OCI-M1 (cell line): ENCODE measurements at regions not wholly inside any gene's neighbourhood (a gene's known extent, or its start where the extent isn't known, plus 50 kb on each side); places are given as distances from the start of the nearest gene placed in this dataset.
"Not testable (repeated sequence)": the region's sequence is repeated elsewhere in the genome, so short reads cannot be mapped to it uniquely, and the experiment has no call there.

Source experiments
- DNase-seq: peaks from one replicate; lab custom pipeline; 2025; lab: John Stamatoyannopoulos, UW

DNA sequence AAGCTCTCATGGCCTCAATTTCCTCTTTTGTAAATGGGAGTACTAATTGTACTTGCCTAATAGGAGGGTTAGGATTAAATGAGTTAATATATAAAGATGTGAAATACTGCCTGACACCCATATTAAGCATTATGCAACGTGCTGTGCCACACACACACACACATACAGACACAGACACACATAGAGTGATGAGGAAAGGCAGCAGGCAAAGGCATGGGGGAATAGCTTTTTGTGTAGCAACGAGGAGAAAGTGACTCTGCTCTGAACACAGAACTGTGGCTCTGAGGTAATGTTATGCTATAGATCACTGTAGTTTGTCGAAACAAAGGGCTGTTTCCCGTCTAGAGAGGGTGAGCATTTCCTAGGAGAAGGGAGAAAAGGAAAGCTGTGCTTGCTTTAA is 233.3 kb upstream of the SLCO3A1 start:
- DNase-seq = no peak

DNA sequence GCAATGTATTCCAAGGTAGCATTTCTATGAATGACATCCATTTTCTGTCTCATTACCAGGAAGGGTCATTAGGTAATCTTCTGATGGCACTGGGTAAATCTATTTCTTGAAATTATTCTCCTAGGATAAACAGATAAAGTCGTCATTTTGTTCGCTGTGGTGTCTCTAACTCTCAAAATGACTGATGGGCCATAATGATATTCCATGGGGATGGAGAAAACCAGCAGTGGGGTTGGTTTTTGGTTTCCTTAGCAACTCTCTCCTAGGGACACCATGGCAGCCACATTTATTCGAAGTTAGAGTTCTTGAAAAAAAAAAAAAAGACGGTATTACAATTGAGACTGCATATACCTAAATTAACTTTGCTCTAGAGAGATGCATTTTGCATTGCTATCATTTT is 231.3 kb upstream of the SLCO3A1 start:
- no peak for DNase-seq

DNA sequence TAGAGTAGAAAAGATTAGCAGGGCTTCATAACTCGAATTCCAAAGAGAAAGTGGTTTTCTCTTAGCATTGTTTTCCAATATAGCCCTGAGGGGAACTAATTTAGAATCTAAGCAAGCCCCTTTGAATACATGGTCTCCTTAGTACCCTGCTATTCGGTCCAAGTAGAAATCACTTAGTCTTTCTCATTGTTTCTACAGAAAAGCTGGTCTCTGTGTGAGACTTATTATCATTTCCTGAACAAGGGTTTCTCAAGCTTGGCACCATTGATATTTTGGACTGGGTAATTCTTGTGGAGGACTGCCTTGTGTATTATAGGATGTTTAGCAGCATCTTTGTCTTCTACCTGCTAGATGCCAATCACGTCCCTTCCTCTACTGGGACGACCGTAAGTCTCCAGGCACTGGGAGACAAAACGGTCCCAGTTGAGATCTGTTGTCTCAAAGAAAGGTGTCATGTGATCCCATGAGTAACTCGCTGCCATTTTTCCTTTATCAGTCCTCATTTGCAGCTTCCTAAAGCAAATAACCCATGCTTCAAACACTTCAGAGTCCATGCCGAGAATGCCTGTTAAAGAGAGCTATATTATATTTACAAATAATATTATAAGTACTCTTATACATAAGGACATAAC is 230.7 kb upstream of the SLCO3A1 start:
- no peak for DNase-seq

DNA sequence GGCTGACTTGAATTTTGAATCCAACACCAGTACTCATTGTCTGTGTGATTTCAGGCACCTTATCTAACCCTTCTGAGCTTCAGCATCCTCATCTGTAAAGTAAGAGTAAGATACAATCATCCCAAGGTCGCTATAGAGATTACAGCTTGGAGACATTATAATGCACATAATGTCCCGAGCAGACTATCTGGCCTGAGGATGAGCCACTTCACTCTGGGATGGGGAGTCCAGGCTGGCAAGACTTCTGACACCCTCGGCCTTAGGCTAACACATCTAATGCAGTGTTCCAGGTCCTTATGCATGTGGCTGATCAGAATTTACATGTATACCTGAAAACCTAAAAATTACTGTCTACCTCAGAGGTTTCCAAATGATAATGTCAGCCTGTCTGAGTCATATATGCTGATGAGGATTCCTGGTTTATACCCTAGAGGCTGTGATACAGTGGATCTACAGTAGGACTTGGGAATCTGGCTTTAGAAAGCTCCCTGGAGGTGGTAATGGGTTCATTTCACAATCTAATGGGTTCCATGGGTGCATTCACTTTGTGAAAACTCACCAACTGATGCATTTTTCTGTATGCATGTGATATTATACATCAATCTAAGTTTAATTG is 229.0 kb upstream of the SLCO3A1 start:
- no peak for DNase-seq

DNA sequence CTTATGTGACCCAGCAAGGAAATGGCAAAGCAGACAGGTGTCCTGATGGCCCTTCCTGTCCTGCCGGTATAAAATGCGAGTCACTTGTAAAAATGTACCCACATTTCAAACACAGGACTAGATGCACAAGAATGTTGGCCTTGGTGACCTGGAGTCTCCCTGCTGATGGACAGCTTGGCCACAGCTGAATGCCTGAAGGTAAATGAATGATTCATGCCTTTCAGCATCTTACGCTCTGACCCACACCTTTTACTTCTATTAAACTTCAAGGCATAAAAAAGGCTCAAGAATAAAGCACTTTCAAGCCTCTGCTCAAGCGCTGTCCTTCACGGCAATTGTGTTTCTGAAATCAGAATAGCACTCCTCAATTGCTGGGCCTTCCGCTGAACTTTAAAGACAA is 228.0 kb upstream of the SLCO3A1 start:
- no peak for DNase-seq

DNA sequence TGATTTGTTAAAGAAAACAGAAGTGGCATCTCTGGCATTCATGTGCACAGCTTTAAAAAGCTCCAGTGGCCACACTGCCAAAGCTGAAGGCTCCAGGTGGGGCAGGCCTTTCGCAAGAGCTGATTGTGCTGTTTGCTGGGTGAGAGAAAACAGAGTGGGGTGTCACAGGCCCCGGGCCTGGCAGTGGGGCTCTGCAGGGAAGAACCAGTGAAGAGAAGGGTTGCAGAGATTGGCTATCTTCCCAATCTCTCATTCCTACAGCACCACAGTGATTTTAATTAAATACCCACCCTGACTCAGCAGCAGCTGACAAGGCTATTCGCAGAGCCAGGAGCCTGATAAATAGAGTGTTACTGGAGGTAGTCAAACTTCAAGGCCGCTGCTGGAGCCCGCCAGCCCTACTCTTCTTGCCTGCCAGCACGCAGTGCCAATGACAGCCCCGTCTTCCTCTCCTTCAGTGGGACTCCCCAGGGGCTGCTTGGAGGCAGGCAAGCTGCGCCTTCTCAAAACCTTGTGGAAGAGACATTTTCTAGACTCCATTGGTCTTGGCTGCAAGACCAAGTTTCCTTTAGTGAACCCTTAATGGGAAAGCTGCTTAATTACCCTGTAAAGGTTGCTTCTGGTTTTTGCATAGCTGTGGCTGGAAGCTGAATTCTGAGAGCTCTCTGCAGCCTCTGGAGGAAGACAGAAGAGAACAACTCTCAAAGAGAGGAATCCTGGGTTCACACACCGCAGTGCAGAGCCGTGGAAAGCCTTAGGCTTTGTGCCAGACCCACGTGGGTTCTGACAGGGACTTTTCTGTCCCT is 225.8 kb upstream of the SLCO3A1 start:
- no peak for DNase-seq

DNA sequence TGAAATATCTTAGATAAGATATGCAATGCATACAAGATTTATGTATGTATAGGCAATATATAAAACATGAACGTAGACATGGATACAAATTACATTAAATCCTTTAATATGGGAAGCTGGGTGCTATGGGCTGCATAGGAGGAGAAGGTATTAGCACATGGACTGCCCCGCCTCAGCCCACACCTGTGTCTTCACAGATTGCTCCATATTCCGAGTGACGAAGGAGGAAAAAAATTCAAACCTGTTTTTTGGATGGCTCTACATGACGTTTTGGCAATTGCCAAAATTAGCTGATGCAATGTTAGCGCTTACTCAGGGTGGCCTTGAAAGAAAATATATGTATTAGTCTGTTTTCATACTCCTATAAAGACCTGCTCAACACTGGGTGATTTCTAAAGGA is 223.4 kb upstream of the SLCO3A1 start:
- DNase-seq = no peak

DNA sequence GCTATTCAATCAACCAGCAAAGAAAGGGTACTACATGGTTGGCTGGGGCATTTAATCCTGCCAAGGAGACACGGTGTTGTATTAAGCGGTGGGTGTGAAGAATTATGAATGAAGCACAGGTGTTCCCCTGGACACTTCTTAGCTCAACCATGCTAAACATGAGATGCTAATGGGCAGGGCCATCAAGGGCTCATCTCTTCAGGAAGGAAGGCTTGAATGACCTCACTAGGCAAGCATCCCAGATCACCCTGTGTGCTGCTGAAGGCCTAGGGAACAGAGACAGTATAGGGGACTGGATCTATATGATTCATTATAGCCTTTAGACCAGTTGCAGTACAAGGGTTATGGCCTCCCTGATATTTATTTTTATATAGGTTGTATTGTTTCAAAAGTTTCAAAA is 221.3 kb upstream of the SLCO3A1 start:
- DNase-seq = no peak

DNA sequence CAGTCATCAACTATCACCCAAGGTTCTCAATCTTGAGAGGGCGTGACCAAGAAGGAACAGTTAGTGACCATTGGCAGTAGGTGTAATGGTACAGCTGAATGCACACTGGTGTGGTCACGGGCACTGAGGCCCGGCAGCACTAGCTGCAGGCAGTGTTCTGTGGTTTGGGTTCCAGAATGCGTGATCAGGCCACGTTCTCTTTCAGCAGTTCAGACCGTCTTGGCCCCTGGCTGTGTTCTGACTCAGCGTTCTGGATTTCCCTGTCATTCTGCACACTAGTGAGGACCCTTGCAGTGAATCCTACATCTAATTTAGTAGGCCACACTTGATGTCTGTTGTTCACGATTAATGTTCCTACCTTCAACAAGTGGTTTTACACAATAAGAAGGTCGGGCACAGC is 220.5 kb upstream of the SLCO3A1 start:
- peak; percentile 12 for DNase-seq

DNA sequence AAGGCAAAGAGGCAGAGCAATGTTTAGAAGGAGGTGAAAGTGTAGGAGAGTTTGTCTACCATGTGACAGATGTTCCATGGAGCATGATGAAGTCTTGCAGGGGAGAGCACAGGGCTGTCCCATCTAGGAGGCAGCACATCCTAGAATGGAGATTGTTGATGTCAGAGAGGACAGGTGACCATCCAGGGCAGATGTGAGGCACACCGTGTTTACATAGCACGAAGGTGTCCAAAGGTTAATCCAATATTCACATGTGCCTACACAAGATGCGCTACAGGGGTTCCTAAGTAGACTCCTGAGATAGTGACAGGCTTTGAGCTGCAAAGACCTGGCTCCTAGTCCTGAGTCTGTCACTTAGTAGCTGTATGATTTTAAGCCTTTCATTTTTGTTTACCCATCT is 219.3 kb upstream of the SLCO3A1 start:
- no peak for DNase-seq

DNA sequence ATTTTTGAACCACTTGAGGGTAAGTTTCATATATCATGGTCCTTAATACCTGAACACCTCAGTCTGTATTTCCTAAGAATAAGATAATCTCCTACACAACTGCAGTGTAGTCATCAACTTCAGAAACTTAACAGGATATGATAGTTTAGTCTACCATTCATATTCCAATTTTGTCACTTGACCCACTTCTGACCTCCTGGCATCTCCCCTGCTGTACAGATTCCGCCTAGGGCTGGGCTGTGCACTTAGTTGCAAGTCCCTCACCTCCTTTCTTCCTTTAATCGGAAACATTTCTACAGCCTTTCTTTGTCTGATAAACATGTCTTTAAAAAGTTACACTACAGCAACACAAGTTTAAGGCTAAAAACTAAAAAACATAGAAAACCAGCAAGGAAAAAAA is 218.4 kb upstream of the SLCO3A1 start:
- DNase-seq = no peak

DNA sequence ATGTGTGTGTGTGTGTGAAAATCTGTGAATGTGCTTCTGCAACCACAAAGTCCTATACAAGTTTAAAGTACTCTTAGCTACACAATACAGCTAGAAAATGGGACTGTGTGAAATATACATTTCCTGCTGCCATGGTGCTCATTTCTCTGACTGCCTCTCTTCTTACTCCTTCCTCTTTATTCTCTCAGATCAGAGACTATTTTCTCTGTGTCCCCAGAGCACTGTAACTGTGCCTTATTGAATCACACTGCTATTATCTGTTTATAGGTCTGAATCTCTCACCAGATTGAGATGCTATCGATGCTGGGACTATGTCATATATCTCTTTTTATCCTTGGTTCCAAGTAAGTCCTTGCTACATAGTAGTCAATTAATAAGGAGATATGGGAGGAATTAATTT is 217.9 kb upstream of the SLCO3A1 start:
- DNase-seq = no peak

DNA sequence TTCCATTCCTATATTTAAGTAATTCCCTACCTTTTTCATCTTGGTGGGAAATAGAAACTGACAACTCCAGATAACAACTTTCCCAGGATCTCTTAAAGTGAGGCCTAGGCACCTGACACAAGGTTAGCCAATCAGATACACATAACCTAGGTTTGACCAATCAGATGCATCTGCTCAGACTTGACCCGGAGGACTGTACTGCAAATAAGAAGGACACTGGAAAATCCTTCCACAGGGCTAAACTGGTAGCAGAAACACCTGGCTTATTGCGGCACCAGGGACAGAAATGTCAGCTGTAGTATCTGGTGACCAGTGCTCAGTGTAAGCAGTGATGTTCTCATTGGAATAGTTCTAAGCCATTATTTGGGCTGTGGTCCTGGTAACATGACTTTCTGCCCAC is 204.5 kb upstream of the SLCO3A1 start:
- DNase-seq = no peak

DNA sequence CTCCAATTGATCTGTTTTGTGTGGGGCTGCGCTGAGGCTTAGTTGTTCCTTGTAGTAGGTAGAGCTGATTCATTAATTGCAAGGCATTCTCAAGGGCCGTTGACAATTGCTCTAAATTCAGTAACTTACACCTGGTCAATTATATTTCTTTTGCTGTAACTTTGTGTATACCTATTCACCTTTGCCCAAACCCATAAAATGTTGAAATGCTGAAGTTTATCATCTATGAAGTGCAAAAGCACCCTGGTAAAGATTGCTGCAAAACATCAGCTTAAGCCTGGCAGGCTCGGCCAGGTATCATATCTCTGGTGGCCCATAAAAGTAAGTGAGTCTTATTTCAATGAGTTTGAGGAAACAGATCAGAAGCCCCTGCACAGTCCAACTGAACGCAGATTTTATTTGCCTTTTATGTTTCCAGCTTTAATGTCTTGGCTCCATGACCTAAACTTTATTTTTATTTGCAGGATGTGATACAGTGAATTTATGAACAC is 203.6 kb upstream of the SLCO3A1 start:
- DNase-seq = no peak

DNA sequence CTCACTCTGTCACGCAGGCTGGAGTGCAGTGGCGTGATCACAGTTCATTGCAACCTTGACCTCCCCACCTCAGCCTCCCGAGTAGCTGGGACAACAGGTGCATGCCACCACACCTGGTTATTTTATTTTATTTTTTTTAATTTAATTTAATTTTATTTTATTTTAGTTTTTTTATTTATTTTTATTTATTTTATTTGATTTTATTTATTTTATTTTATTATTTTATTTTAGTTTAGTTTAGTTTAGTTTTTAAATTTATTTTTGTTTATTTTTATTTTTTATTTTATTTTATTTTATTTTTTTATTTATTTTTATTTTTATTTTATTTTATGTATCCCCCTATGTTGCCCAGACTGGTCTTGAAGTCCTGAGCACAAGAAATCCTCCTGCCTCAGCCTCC is 202.3 kb upstream of the SLCO3A1 start:
- no peak for DNase-seq

DNA sequence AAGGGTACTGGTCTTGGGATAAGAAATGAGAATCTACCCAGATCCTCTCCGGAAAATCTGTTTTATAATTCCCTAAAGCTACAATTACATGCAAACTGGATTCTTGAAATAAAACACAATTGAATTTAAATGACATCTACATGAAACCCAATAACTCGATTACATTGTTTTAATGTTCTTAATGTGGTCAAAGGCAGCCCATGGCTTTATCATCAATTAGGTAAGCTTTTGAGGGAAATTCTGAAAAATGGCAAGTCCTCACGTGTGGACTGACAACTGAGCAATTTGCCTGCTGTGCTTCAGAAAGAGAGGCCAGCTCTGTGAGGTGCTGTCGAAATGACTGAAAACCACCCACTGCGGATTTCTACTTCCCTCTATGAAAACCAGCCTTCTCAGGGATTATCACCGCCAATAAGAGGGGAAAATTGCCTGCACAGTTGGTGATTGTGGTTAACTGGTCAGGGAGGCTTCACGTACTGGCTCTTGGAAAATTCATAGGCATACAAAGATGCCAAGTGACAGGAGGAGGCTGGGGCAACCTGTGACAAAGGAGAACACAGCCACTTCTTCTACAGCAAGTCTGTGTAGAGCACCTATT is 200.8 kb upstream of the SLCO3A1 start:
- peak; percentile 29 for DNase-seq

DNA sequence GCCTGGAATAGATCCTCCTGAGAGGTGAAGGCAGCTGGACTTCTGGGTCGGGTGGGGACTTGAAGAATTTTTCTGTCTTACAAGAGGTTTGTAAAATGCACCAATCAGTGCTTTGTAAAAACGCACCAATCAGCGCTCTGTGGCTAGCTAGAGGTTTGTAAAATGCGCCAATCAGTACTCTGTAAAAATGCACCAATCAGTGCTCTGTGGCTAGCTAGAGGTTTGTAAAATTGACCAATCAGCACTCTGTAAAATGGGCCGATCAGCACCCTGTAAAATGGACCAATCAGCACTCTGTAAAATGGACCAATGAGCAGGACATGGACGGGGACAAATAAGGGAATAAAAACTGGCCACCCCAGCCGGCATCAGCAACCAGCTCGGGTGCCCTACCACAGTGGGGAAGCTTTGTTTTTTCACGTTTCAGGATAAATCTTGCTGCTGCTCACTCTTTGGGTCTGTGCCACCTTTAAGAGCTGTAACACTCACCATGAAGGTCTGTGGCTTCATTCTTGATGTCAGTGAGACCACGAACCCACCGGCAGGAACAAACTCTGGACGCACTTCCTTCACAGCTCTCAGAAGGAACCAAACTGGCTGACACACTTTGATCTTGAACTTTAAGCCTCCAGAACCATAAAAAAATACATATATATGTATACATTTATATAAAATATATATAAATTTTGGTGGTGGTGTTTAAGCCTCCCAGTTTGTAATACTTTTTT is 197.8 kb upstream of the SLCO3A1 start:
- not testable (repeated sequence) for DNase-seq

DNA sequence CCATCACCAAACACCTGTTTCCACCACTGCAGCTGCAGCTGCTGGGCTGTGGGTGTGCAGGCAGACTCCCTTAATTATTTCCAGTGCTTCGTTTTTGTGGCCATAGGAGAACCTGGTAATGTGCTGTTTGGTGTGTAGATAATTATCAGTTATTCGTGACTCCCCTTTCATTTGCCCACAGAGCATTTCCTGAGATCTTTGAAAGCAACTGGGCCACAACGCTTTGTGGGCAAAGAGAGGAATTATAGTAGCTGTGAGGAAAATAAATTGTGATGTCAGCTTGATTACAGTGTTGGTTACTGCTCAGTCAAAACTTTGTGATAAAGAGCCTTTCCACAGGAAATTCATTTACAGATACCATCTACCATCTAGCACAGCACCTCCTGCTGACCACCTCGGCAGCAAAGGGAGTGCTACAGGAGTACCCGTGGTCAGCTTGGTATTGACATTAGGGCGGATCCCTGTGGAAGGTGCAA is 193.3 kb upstream of the SLCO3A1 start:
- peak; percentile 15 for DNase-seq

DNA sequence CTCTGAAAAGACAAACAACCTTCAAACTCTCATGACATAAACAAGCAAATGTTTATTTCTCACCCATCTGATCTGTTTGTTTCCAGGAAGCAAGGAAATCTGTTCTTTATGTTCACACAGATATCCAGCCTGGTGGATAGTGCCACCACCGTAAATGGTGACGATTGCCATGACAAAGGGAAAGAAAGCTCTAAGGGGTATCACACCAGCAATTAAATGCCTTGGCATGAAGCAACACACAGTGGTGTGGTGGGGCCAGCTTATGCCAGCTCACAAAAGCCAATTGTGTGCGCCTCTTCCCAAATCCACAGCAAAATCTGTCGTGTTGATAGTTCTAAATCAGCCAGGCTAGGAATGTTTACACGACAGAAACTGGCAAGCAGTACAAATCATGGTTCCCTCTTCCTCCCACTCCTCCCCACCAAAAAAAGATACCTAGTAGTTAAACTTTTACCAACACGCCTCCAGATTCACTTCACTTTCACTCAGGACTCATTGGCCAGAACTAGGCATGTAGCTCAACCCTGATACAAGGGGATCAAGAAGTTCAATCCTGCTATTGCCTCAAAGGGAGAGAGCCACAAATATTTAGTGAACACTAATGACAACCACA is 189.2 kb upstream of the SLCO3A1 start:
- no peak for DNase-seq

DNA sequence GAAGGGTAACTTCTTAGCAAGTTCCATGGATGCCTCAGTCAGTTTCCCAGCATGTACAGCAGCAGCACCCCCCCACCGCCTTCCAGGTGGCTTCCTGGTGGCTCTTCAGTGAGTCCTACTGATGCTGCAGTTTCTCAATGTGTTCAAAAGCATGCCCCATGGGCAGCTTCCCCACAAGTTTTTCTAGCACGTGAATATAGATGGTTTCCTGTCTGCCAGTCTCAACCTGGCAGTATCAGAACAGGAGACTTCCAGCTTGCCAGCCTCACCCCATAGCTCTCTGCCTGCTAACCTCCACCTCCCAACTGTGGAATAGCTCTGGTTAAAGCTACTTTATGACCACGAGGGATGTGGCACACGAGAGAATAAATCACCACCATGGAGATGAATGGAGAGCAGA is 188.3 kb upstream of the SLCO3A1 start:
- DNase-seq = no peak

DNA sequence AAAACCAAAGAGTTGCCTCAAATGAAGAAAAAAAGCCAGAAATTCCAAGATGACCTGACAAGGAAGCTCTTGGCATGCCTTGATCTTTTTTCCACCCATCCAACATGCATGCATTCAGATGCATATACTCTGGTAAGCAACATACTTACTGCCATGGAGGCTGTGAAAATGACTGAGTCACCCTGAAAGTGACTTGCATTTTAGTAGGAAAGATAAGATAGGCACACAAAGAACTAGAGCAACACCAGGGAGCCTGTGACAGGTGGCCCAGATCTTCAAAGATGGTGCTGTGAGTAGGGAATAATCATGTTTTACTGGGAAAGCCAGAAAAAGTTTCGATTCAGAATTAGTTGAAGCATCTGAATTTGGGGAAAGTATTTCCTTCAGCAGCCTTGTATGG is 185.1 kb upstream of the SLCO3A1 start:
- DNase-seq = peak; percentile 74

DNA sequence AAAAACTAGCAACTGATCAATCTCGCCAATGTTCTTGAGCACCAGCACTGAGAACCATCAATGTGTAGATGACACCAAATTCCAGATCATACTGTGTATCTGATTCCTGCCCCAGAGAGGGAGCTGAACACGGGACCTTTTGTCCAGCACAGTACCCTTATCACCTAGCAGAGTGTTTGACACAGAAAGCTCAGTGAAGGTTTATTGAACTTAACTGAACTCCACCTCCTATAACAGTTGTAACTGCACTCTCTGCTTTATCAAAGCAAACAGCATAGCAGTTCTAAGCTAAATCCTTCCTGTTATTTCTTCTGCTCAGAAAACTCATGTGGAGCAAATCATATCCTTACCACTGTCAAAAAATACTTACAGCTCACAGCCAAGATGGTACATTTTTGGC is 183.4 kb upstream of the SLCO3A1 start:
- DNase-seq = no peak
